ENCODE measurements at regions not wholly inside any gene's neighbourhood (a gene's known extent, or its start where the extent isn't known, plus 50 kb on each side); places are given as distances from the start of the nearest gene placed in this dataset.
"Not testable (repeated sequence)": the region's sequence is repeated elsewhere in the genome, so short reads cannot be mapped to it uniquely, and the experiment has no call there.

- no peak for DNase-seq (ENCODE audit: low read depth)
- no peak for TF ChIP-seq CTCF (IDR thresholded peaks at IDR 0.05; ENCODE audit: insufficient read depth, low read depth, low read length, missing control alignments)
- H3K4me3 ChIP-seq (ENCODE audit: low read length), result no peak overlapping the region
Measured at GRCh38 chr14:25828562-25828961, 769.3 kb downstream of the NOVA1 start.

- H3K4me3 ChIP-seq (ENCODE audit: low read length), result no peak overlapping the region
- TF ChIP-seq CTCF (IDR thresholded peaks at IDR 0.05; ENCODE audit: insufficient read depth, low read depth, low read length, missing control alignments), result no peak
- no peak for DNase-seq (ENCODE audit: low read depth)
Measured at GRCh38 chr14:25826105-25826504, 771.7 kb downstream of the NOVA1 start.

GRCh38 chr14:25820368-25820767 is 770.4 kb upstream of the STXBP6 start:
- no peak overlapping the region for H3K4me3 ChIP-seq (ENCODE audit: low read length)
- DNase-seq (ENCODE audit: low read depth), result no peak
- no peak for TF ChIP-seq CTCF (IDR thresholded peaks at IDR 0.05; ENCODE audit: insufficient read depth, low read depth, low read length, missing control alignments)

GRCh38 chr14:25814622-25815021 is 764.7 kb upstream of the STXBP6 start:
- DNase-seq (ENCODE audit: low read depth); H3K4me3 ChIP-seq (ENCODE audit: low read length): not testable (repeated sequence)

GRCh38 chr14:25803386-25804018 is 753.6 kb upstream of the STXBP6 start:
- TF ChIP-seq CTCF (IDR thresholded peaks at IDR 0.05; ENCODE audit: insufficient read depth, low read depth, low read length, missing control alignments), result no peak
- no peak overlapping the region for H3K4me3 ChIP-seq (ENCODE audit: low read length)
- no peak for DNase-seq (ENCODE audit: low read depth)

- no peak for DNase-seq (ENCODE audit: low read depth)
- no peak overlapping the region for H3K4me3 ChIP-seq (ENCODE audit: low read length)
- TF ChIP-seq CTCF (IDR thresholded peaks at IDR 0.05; ENCODE audit: insufficient read depth, low read depth, low read length, missing control alignments), result no peak
Measured at GRCh38 chr14:25800841-25801240, 750.9 kb upstream of the STXBP6 start.

- TF ChIP-seq CTCF (IDR thresholded peaks at IDR 0.05; ENCODE audit: insufficient read depth, low read depth, low read length, missing control alignments), result no peak
- no peak for DNase-seq (ENCODE audit: low read depth)
- H3K4me3 ChIP-seq (ENCODE audit: low read length), result no peak overlapping the region
Measured at GRCh38 chr14:25788252-25788651, 738.3 kb upstream of the STXBP6 start.

Measured in epithelial cell of esophagus (primary cell).